ENCODE measurements at regions not wholly inside any gene's neighbourhood (a gene's known extent, or its start where the extent isn't known, plus 50 kb on each side); places are given as distances from the start of the nearest gene placed in this dataset.
A peak's percentile ranks its signal among the peaks of the same experiment; 100 is the strongest.

DNA sequence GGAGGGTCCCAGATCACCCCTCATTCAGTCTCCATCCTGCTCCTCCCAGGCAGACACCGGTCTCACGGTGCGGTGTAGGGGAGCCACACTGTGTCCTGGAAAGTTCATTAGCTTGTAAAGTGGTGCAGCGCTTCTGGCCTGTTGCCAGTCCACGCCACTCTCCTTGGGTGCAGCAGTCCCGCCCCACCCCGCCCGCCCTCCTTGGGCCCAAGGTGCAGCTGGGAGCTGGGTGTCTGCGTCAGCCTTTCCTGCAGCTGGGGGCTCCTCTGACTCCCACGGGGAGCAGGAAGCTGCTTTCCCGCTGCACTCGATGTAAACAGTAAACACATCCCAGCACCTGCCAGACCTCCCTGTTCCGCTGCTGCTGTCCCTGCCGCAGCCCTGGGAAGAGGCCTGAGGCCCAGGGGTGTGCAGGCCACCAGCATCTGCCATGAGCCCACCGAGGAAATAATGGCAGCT lies 53.8 kb upstream of the ASB18 start:
- no peak for DNase-seq

DNA sequence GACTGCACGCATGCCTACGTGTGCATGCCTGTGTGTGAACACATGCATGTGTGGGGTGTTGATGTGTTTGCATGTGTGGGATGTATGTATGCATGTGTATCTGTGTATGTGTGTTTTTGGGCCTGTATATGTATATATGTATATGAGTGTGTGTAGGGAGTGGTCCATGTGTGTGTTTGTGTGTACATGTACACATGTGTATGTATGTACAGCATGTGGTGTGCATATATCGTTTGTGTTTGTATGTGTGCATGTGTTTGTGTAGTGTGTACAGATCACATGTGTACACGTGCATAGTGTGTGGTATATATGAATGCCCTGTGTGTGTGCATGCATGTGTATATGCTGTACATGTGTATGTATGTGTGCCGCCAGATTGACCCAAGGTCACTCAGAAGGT lies 54.2 kb upstream of the ASB18 start:
- DNase-seq, result no peak

GRCh38 chr2:236319036-236319435 lies 54.8 kb upstream of the ASB18 start:
- no peak for DNase-seq

DNA sequence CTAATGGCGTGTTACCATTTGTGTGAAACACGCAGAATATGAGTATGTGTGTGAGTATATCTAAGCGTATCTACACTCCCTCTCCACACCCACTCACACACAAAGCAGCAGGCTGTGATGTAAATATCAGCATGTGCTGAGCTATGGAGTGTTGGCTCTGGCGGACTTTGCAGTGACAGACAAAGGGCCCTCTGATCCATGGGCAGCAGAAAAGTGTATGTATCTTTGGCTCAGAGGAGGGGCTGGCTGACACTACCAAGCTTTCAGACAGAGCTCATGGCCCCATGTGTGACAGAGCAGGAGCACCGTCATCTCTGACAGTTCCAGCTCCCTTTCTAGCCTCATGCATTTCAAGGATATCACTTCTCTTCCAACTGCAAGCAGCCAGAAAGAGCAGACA lies 57.2 kb upstream of the ASB18 start:
- no peak for DNase-seq

DNA sequence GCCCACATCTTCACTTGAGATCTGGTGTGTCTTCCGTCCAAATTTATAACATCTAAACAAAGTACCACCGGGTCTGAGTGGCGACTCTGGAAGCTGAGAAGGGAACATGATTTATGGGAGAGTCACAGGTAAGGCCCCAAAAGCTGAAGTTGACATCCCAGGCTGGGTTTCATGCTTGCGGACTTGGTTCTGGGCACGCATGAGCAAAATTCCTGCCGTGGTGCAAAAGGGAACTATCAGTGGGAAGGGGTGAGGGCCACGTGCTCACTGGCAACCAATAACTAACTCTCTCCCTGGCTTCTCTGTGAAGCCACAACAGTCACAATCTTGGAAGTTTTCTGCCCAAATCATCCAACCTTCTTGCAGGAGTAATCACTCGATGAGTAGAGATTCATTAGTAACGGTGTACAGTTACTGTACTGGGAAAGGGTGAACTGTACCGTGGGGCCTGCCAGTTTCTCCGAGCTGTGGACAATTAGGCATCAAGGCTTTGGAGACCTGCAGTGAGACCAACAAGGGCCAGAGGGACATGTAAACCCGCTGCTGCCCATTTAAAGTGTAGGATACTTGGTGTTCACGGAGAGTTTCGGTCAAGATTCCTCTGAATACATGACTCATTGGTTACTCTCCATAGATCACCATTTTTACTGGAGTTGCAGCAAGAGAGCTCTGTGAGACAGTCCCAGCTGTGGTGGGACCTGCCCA lies 69.4 kb upstream of the ASB18 start:
- no peak for DNase-seq

- no peak for DNase-seq
These were observed 70.1 kb upstream of the ASB18 start for GRCh38 chr2:236334122-236334876.

- no peak for DNase-seq
These were observed 71.7 kb upstream of the ASB18 start for GRCh38 chr2:236335696-236336574.

DNA sequence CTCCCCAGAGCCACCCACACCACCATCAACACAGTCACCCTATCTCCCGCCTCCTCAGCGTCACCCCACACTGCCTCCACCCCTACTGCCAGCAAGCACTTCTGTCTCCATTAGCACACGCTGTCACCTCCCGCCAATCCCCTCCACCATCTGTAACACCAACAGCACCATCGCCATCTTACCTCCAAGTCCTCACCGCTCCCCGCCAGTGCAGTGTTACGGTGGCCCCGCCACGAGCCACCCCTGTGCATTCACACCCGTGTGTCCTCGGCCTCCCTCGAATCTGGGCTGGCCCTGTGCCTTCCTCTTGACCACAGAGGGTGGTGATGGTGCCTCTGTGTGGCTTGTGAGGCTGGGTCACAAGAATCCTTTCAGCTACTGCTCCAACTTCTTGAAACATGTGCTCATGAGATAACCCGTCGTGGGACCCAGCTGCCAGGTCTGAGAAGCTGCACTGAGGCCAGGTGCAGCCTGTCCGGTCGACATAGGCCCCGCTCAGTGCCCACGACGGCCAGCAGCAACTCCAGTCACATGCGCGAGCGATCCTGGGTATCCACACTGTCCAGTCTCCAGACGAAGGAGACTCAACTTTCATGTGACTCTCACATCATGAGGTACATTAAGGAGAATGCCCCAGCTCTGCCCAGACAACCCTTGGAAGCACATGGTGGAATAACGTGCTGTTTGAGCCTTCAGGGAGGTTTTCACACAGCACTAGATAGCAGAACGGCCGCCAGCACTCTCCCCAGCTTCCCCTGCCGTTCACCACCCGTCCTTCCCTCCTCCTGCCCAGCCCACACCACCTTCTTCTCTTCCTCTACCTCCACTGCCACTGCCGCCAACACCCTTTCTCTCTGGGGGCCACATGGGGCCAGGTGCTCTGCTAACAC lies 72.6 kb upstream of the ASB18 start:
- no peak for DNase-seq

DNA sequence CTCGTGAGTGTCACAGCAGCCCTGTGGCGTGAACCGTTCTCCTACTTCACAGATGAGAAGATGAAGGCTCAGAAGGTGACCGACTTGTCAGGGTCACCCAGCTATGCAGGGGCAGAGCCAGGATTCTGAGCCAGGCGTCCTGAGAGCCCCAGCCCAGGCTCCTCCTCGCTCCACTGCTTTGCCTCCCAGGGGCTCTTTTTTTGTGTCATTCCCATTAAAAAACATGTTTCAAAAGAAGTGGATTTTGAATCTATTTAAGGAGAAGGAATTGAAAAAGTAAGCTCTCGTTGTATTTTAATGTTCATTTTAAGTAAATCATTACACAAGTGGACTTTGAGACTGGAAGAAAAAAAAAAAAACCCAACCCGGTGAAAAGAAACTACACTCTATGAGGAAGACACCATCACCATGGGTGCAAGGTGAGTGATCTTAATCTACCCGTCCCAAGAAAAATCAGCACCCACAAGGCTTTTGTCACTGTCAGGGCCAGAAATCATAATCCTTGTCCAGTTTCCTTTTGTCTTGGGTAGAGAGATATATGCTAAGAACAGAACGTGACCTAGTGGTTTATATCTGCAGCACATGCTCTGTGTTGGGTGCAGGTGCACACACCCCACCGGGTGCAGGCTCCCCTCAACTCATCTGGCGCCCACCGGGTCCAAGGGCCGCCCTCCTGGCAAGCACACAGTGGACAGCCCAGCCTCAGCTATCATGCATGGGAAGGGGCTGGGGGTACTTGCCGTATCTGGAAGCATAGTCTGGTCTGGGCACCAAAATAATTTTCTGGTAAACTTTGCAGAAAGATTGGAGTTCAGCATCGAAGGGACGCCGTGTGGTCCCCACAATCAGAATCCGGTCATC lies 73.5 kb upstream of the ASB18 start:
- DNase-seq, result no peak

DNA sequence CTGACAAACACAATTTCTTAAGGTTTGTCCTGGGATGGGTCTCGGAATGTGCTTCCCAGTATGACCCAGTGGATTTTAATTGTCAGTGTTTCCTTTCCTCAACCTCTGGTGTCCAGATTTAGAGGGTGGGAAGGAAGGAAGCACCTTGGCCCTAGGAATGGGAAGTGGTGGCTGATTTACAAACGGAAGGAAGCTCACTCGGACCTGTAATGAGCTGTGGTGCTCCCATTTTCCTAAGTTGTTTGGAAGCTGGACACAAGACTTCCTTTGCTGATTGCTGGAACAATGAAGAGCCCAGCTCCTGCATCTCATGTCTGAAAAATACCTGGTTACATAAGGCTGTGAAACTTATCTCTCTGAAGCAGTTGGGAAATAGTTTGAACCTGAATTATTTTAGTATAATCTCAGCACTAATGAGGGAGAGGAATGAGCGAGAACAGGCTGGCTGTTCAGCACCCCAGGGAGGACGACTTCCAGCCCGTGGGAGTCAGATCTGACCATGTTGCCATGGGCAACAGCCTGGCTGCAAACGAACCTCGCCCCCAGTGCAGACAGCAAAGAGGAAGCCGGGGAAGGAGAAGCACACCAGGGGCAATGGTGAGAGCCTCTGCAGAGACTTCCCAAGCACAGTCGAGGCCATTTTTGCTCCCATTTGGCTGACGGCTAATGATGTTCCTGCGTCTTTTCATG lies 74.4 kb upstream of the ASB18 start:
- no peak for DNase-seq

DNA sequence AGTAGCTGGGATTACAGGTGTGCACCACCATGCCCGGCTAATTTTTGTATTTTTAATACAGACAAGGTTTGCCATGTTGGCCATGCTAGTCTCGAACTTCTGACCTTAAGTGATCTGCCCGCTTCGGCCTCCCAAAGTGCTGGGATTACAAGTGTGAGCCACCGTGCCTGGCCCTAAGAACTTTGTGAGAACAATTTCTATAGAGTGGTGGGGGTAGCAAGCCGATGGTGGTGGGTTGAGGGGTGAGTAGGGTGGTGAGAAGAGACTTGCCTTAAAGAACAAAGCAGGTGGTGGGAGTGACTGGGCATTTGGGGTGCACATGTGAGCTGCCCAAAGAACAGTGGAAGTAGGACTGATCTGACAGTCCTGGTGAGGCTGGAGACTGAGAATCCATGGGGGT lies 76.0 kb upstream of the ASB18 start:
- no peak for DNase-seq

GRCh38 chr2:236341067-236341466 lies 76.9 kb upstream of the ASB18 start:
- DNase-seq, result no peak

- no peak for DNase-seq
These were observed 77.5 kb upstream of the ASB18 start for GRCh38 chr2:236341721-236342120.

DNA sequence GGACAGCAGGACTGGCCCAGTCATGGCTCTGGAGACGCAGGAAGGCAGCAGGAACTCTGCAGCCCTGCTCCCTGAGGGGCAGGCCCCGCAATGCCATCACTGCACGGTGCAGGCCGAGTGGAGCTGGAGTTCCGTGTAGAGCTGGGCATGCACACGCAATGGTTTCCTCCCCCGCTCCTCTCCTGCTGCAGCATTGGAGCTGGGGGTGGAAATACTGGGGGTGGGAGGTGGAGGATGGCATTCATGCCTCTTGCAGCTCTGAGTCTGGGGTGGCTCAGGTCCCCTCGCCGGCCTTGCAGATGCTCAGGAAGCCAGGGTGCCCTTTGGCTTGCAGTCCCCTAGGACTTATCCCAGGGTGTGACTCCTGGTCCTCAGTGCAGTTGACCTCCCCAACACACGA lies 78.3 kb upstream of the ASB18 start:
- no peak for DNase-seq

GRCh38 chr2:236342951-236343350 lies 78.7 kb upstream of the ASB18 start:
- DNase-seq, result no peak

DNA sequence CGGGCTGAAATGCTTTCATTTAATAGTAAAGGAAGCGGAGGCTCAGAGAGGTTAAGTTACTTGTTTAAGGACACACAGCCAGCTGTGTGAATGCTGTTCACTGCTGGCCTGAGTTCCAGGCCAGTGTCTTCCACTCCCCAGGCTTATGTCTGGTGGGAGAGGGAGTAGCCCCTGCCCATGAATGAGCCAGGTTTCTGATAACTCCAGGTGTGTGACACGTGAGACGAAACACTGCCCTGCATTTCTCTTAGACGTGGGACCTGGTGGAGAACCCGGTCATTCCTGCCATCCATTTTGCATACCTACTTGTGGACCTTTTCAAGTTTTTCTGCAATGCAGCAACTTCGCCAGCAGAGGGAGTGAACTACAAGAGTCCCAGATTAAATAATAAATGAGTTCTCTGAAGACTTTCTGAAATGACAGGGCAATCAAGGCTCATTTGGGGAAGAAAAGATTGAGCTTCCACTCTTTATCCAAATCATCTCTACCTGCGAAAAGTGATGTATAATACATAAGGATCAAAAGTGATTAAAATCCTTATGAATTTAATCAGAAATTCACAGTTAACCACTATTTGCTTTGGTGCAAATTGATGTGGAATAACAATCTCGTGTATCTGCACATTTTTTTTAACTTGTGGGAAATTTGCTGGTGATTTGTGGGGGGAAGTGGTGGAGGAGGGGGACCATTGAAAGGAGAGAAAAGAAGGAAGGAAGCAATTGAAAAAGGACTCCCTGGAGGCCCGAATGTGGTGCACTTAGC lies 79.4 kb upstream of the ASB18 start:
- peak; percentile 26 for DNase-seq

DNA sequence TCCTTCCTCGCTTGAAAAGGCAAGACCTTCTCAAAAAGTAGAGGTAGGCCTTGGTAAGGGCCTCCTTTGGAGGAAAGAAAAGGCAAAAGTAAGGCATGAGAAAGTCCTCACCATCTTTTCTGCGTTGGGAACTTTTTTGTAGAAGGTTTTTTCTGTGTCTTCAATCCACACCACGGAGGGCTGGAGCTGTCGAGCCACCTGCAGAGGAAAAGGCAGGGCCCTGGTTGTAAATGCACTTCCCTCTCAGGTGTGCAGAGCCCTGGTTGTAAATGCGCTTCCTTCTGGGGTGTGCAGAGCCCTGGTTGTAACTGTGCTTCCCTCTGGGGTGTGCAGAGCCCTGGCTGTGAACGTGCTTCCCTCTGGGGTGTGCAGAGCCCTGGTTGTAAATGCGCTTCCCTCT lies 80.2 kb upstream of the ASB18 start:
- DNase-seq, result no peak

- no peak for DNase-seq
These were observed 81.0 kb upstream of the ASB18 start for GRCh38 chr2:236345081-236345714.

GRCh38 chr2:236346366-236346765 lies 82.2 kb upstream of the ASB18 start:
- DNase-seq, result no peak

- no peak for DNase-seq
These were observed 84.1 kb upstream of the ASB18 start for GRCh38 chr2:236348279-236348678.

All from stimulated activated CD4-positive, alpha-beta T cell treated with anti-CD3 and anti-CD28 coated beads, Interleukin-12 subunit alpha, Interleukin-12 subunit beta, amount 100 ng/mL, for 4 hours (primary cell).